Breast epithelium (tissue), 4 donors: ENCODE measurements at regions not wholly inside any gene's neighbourhood (a gene's known extent, or its start where the extent isn't known, plus 50 kb on each side); places are given as distances from the start of the nearest gene placed in this dataset.

Experiments used
- DNase-seq, 2 donors: peaks; one replicate each; pipeline ENCODE4 v3.0.0-alpha.2; 2019; ENCODE audit warnings: low spot score in 2 of 2
- H3K27ac ChIP-seq, 2 donors: fragments of 200-600 bp; sonication (generic) in 1 of 2; one replicate each; pipeline ENCODE4 v1.5.1; 2016 to 2019; ENCODE audit warnings: mild to moderate bottlenecking in 1 of 2
- H3K27me3 ChIP-seq, 2 donors: fragments of 200-600 bp; sonication (generic) in 1 of 2; one replicate each; pipeline versions ENCODE4 v1.5.1 to v1.6.0; 2017 to 2019; ENCODE audit warnings: control low read depth in 1 of 2, mild to moderate bottlenecking in 1 of 2
- H3K36me3 ChIP-seq: fragments of 200-600 bp; one replicate; pipeline ENCODE4 v1.5.1; 2019
- H3K4me1 ChIP-seq, 2 donors: fragments of 200-600 bp; sonication (generic); one replicate each; pipeline ENCODE4 v1.5.1; 2016 to 2019; ENCODE audit warnings: control low read depth in 1 of 2
- H3K4me3 ChIP-seq, 3 donors: fragments of 200-600 bp; sonication (generic); 1 replicate in 2 of 3; 2 replicates in 1 of 3; pipeline ENCODE4 v1.5.1; 2016 to 2019; ENCODE audit warnings: mild to moderate bottlenecking in 3 of 3, moderate library complexity in 2 of 3
- H3K9me3 ChIP-seq, 2 donors: fragments of 200-600 bp; sonication (generic) in 1 of 2; one replicate each; pipeline ENCODE4 v1.5.1; 2016 to 2019; ENCODE audit warnings: control low read depth in 1 of 2
- POLR2A ChIP-seq: fragments of 450-650 bp; IDR thresholded peaks from one replicate; pipeline ENCODE4 v1.6.1; 2016; ENCODE audit warnings: antibody characterized with exemption, mild to moderate bottlenecking, moderate library complexity
- POLR2AphosphoS5 ChIP-seq, 3 donors: sonication (generic); formaldehyde crosslinking; IDR thresholded peaks; one replicate each; pipeline ENCODE4 v1.6.1; 2017; ENCODE audit warnings: antibody characterized with exemption in 3 of 3
- intact Hi-C: fragments of 100-400 bp; cut with DNase I; formaldehyde crosslinking; loops from one replicate; pipeline ENCODE4 v1.15.1; 2023; ENCODE audit warnings: low total_unique reads
- TF ChIP-seq, protein P1 (sequence below), 3 donors: fragments of 450-650 bp; IDR thresholded peaks; one replicate each; pipeline ENCODE4 v1.5.1; 2016 to 2017; ENCODE audit warnings: antibody characterized with exemption in 3 of 3, mild to moderate bottlenecking in 3 of 3, moderate library complexity in 3 of 3

- H3K36me3 ChIP-seq, result no peaks in the 10 kb centered on the region
- H3K27me3 ChIP-seq, result no peaks in the 10 kb centered on the region
- intact Hi-C loops, result no loop called here
- no peak for DNase-seq
- TF ChIP-seq, protein P1, sequence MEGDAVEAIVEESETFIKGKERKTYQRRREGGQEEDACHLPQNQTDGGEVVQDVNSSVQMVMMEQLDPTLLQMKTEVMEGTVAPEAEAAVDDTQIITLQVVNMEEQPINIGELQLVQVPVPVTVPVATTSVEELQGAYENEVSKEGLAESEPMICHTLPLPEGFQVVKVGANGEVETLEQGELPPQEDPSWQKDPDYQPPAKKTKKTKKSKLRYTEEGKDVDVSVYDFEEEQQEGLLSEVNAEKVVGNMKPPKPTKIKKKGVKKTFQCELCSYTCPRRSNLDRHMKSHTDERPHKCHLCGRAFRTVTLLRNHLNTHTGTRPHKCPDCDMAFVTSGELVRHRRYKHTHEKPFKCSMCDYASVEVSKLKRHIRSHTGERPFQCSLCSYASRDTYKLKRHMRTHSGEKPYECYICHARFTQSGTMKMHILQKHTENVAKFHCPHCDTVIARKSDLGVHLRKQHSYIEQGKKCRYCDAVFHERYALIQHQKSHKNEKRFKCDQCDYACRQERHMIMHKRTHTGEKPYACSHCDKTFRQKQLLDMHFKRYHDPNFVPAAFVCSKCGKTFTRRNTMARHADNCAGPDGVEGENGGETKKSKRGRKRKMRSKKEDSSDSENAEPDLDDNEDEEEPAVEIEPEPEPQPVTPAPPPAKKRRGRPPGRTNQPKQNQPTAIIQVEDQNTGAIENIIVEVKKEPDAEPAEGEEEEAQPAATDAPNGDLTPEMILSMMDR (IDR thresholded peaks at IDR 0.05), result no peak
- no peak for TF ChIP-seq POLR2AphosphoS5 (IDR thresholded peaks at IDR 0.05)
- no peak for TF ChIP-seq POLR2A
- H3K4me1 ChIP-seq, result no peaks in the 10 kb centered on the region
- H3K4me3 ChIP-seq, result no peak overlapping the region
- no peak overlapping the region for H3K27ac ChIP-seq
- H3K9me3 ChIP-seq, result no peaks in the 10 kb centered on the region
These were observed 238.5 kb upstream of the CHST9 start for GRCh38 chr18:27423581-27423980.

- TF ChIP-seq POLR2A, result no peak
- TF ChIP-seq POLR2AphosphoS5 (IDR thresholded peaks at IDR 0.05), result no peak
- TF ChIP-seq, protein P1 (IDR thresholded peaks at IDR 0.05), result no peak
- no peak for DNase-seq
- intact Hi-C loops, result no loop called here
- no peaks in the 10 kb centered on the region for H3K27me3 ChIP-seq
- no peak overlapping the region for H3K27ac ChIP-seq
- no peaks in the 10 kb centered on the region for H3K36me3 ChIP-seq
- no peaks in the 10 kb centered on the region for H3K4me1 ChIP-seq
- no peak overlapping the region for H3K4me3 ChIP-seq
- H3K9me3 ChIP-seq, result no peaks in the 10 kb centered on the region
These were observed 234.5 kb upstream of the CHST9 start for GRCh38 chr18:27419646-27420045.

GRCh38 chr18:27415495-27415894 lies 230.4 kb upstream of the CHST9 start:
- DNase-seq, result no peak
- intact Hi-C loops, result no loop called here
- Histone ChIP-seq H3K27ac (no peak overlapping the region), H3K27me3 (no peaks in the 10 kb centered on the region), H3K4me1 (no peaks in the 10 kb centered on the region), H3K9me3 (no peaks in the 10 kb centered on the region), H3K36me3 (no peaks in the 10 kb centered on the region), H3K4me3 (no peak overlapping the region)
- TF ChIP-seq POLR2AphosphoS5 (IDR thresholded peaks at IDR 0.05), result no peak
- TF ChIP-seq POLR2A, result no peak
- TF ChIP-seq, protein P1 (IDR thresholded peaks at IDR 0.05), result no peak

DNA sequence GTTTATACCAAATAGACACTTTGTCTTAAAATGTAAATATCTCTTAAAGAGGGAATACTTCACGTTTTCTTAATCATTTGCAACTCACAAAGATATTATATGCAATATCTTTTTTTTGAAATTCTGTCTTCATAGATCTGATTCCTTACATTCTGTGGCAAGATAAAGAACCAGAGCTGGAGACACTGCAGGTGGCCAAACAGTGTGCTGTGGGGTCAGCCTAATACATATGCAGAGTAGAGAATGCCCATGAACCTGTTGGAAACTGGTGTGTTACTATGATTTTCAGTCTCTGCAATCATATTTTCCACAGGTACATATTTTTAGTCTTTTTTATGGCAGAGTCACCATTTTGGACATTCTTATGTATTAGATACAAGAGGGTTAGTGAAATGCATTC lies 229.6 kb upstream of the CHST9 start:
- intact Hi-C loops, result no loop called here
- no peaks in the 10 kb centered on the region for H3K9me3 ChIP-seq
- H3K4me1 ChIP-seq, result no peaks in the 10 kb centered on the region
- TF ChIP-seq POLR2AphosphoS5 (IDR thresholded peaks at IDR 0.05), result no peak
- no peak for TF ChIP-seq POLR2A
- TF ChIP-seq, protein P1 (IDR thresholded peaks at IDR 0.05), result no peak
- H3K27ac ChIP-seq, result no peak overlapping the region
- H3K27me3 ChIP-seq, result no peaks in the 10 kb centered on the region
- H3K36me3 ChIP-seq, result no peaks in the 10 kb centered on the region
- no peak overlapping the region for H3K4me3 ChIP-seq
- DNase-seq, result no peak

DNA sequence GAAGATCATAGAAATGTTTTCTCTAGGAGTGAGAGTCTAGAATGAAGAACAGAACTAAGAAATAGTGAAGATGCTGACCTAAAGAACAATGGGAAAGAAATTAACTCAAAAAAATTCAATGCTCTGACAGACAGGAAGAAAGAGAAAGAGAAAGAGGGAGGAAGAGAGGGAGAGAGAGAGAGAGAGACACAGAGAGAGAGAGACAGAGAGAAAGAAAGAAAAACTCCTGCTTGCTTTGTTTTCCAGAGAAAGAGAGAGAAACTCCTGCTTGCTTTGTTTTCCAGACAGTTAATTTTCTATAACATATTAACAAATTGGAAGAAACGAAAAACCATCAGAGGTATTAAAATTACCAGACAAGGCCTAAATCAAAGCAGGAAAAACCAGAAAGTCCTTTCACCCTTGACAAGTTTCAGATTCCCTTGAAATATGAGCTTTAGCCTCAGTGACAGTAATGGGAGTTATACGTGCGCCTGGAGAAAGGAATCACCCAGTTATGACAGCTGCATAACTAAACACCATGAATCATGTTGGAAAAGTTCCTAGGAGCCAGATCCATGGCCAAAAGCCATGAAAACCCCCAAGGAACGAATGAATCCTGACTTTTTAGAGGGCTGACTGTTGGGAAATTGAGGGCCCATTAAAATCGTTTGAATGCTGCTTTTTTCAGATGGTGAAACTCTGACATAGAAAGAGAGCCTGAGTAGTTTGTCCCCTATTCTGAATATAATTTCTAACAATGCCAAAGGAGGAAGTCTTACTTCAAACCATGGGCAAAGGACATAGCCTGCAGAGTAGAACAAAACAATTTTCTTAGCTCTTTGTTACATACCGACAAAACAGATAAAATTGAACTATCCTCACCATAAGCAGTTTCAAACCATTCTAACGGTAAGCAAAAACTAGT lies 228.6 kb upstream of the CHST9 start:
- no peaks in the 10 kb centered on the region for H3K9me3 ChIP-seq
- no peaks in the 10 kb centered on the region for H3K4me1 ChIP-seq
- intact Hi-C loops, result no loop called here
- no peak overlapping the region for H3K4me3 ChIP-seq
- DNase-seq, result no peak
- H3K27me3 ChIP-seq, result no peaks in the 10 kb centered on the region
- no peak for TF ChIP-seq POLR2AphosphoS5 (IDR thresholded peaks at IDR 0.05)
- TF ChIP-seq POLR2A, result no peak
- TF ChIP-seq, protein P1 (IDR thresholded peaks at IDR 0.05), result no peak
- peak overlapping the region; percentile 31 to 58 for H3K27ac ChIP-seq
- H3K36me3 ChIP-seq, result no peaks in the 10 kb centered on the region
